Endodermal cell (in vitro differentiated cells): ENCODE measurements at regions not wholly inside any gene's neighbourhood (a gene's known extent, or its start where the extent isn't known, plus 50 kb on each side); places are given as distances from the start of the nearest gene placed in this dataset.

Source experiments
- DNase-seq: peaks from one replicate; pipeline ENCODE4 v3.0.0-alpha.2; 2017
- H3K27ac ChIP-seq: 2 replicates; pipeline ENCODE4 v1.5.1; 2013; ENCODE audit warnings: mild to moderate bottlenecking, low read depth, low read length, moderate library complexity
- H3K27me3 ChIP-seq: 2 replicates; pipeline ENCODE4 v1.6.1; 2013; ENCODE audit warnings: mild to moderate bottlenecking, low read length, moderate library complexity; ENCODE audit not compliant: insufficient read depth, control insufficient read depth, poor library complexity, severe bottlenecking
- H3K36me3 ChIP-seq: 2 replicates; pipeline ENCODE4 v1.7.0; 2013; ENCODE audit warnings: mild to moderate bottlenecking, low read length, moderate library complexity; ENCODE audit not compliant: control insufficient read depth, insufficient read depth
- H3K4me1 ChIP-seq: one replicate; pipeline ENCODE4 v1.7.0; 2013; ENCODE audit warnings: low read length; ENCODE audit not compliant: control insufficient read depth, insufficient read depth
- H3K4me3 ChIP-seq: 2 replicates; pipeline ENCODE4 v1.5.1; 2013; ENCODE audit warnings: mild to moderate bottlenecking, low read length, moderate library complexity
- H3K9ac ChIP-seq: 2 replicates; pipeline ENCODE4 v1.6.1; 2013; ENCODE audit warnings: mild to moderate bottlenecking, low read length, moderate library complexity; ENCODE audit not compliant: poor library complexity, severe bottlenecking; ENCODE audit errors: extremely low read depth
- H3K9me3 ChIP-seq: 2 replicates; pipeline ENCODE4 v1.6.1; 2013; ENCODE audit warnings: mild to moderate bottlenecking, low read length, moderate library complexity; ENCODE audit not compliant: control insufficient read depth
- H3K27ac Mint-ChIP-seq: 2 replicates; pipeline ENCODE4 v1.8.0; 2020; ENCODE audit warnings: mixed read lengths
- H3K27me3 Mint-ChIP-seq: 2 replicates; pipeline ENCODE4 v1.8.0; 2021; ENCODE audit warnings: mild to moderate bottlenecking, mixed read lengths; ENCODE audit not compliant: insufficient read depth
- H3K36me3 Mint-ChIP-seq: 2 replicates; pipeline ENCODE4 v1.8.0; 2020; ENCODE audit warnings: low read depth, mixed read lengths
- H3K4me1 Mint-ChIP-seq: 2 replicates; pipeline ENCODE4 v1.8.0; 2020; ENCODE audit warnings: mixed read lengths
- H3K4me3 Mint-ChIP-seq: 2 replicates; pipeline ENCODE4 v1.8.0; 2020; ENCODE audit warnings: mild to moderate bottlenecking, moderate library complexity, mixed read lengths
- H3K9me3 Mint-ChIP-seq: 2 replicates; pipeline ENCODE4 v1.8.0; 2020; ENCODE audit warnings: mild to moderate bottlenecking, mixed read lengths
- CTCF ChIP-seq: fragments of 200-600 bp; sonication (generic); conservative IDR thresholded peaks from 2 replicates; pipeline ENCODE4 v1.5.0; 2021; ENCODE audit warnings: antibody characterized with exemption, mild to moderate bottlenecking
- WGBS, 2 experiments: methylation state at CpG; one replicate each; pipeline versions ENCODE4 v1.1.5 to v1.1.7; 2013; ENCODE audit warnings: missing lambda C conversion rate in 2 of 2, mixed read lengths in 1 of 2; ENCODE audit not compliant: insufficient coverage in 1 of 2, insufficient read length in 1 of 2; 5-methylcytosine and 5-hydroxymethylcytosine counted together

DNA sequence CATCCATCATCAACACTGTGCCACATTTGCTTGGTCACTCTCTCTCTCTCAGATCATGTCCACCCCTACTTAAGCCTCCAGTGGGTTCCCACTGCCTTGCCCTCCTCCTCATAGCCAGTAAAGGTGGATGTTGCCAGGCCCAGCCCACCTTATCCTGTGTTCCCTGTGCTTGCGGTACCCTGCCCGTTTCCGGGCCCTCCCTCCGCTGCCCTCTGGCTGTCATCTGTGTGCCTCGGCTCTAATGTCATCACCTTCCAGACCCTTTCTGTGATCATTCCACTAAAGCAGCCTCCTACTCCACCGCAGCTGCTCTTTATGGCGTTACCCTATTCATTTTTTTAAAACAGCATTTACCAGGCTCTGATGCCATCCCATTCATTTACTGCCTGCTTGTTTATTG lies 305.7 kb upstream of the SKOR2 start:
- no peaks in the 10 kb centered on the region for H3K4me1 ChIP-seq
- 83 to 92% methylated on average over 7 of the region's 7 CpGs for WGBS, 2 experiments
- no peak overlapping the region for H3K9ac ChIP-seq
- peak; percentile 67 for DNase-seq
- no peaks in the 10 kb centered on the region for H3K36me3 ChIP-seq
- Mint-ChIP-seq H3K27ac (no peak overlapping the region), H3K36me3 (no peaks in the 10 kb centered on the region), H3K27me3 (peaks cover 25% of the 10 kb centered on the region), H3K4me1 (peaks cover 15% of the 10 kb centered on the region), H3K9me3 (no peaks in the 10 kb centered on the region), H3K4me3 (no peak overlapping the region)
- no peak overlapping the region for H3K4me3 ChIP-seq
- peaks cover 7% of the 10 kb centered on the region for H3K27me3 ChIP-seq
- H3K27ac ChIP-seq: no peak overlapping the region
- no peaks in the 10 kb centered on the region for H3K9me3 ChIP-seq
- peak; percentile 63 for TF ChIP-seq CTCF

- Mint-ChIP-seq H3K27me3 (peaks cover 4% of the 10 kb centered on the region), H3K4me3 (no peak overlapping the region), H3K36me3 (no peaks in the 10 kb centered on the region), H3K4me1 (peaks cover under 1% of the 10 kb centered on the region), H3K9me3 (no peaks in the 10 kb centered on the region), H3K27ac (no peak overlapping the region)
- DNase-seq: no peak
- TF ChIP-seq CTCF: no peak
- Histone ChIP-seq H3K9me3 (no peaks in the 10 kb centered on the region), H3K27ac (no peak overlapping the region), H3K4me3 (no peak overlapping the region), H3K27me3 (no peaks in the 10 kb centered on the region), H3K36me3 (no peaks in the 10 kb centered on the region), H3K9ac (no peak overlapping the region), H3K4me1 (no peaks in the 10 kb centered on the region)
- 85 to 87% methylated on average over 3 of the region's 3 CpGs for WGBS, 2 experiments
Measured at GRCh38 chr18:47552783-47553182, 301.3 kb upstream of the SKOR2 start.

GRCh38 chr18:47550611-47551010 lies 299.2 kb upstream of the SKOR2 start:
- Histone ChIP-seq H3K27me3 (peaks cover 2% of the 10 kb centered on the region), H3K27ac (no peak overlapping the region), H3K4me3 (no peak overlapping the region), H3K36me3 (no peaks in the 10 kb centered on the region), H3K4me1 (no peaks in the 10 kb centered on the region), H3K9me3 (no peaks in the 10 kb centered on the region), H3K9ac (no peak overlapping the region)
- WGBS, 2 experiments: 87 to 100% methylated on average over 1 to 2 of the region's 2 CpGs
- Mint-ChIP-seq H3K4me3 (no peak overlapping the region), H3K27ac (no peak overlapping the region), H3K9me3 (no peaks in the 10 kb centered on the region), H3K4me1 (no peaks in the 10 kb centered on the region), H3K27me3 (peaks cover 6% of the 10 kb centered on the region), H3K36me3 (no peaks in the 10 kb centered on the region)
- TF ChIP-seq CTCF: no peak
- no peak for DNase-seq
